ENCODE measurements at regions not wholly inside any gene's neighbourhood (a gene's known extent, or its start where the extent isn't known, plus 50 kb on each side); places are given as distances from the start of the nearest gene placed in this dataset.

DNA sequence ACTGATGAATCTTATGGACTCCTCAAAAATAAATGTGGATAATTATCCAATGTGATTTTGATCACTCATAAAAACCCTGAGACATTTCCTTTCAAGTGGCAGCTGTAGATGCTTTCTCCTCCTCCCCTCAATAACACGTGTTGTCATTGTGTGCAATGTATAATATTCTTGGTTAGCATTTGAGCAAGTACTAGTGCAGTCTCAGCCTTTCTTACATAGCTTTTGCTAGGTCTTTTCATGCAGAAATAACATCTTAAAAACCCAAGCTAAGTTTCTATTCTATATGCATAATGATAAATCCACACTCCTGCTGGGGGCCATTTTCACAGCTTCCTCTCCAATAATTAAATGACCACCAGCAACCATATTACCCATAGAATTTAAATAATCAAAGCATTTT lies 1835.2 kb upstream of the NUDT12 start:
- CTCF ChIA-PET = no interaction called here
- POLR2A ChIA-PET = no interaction called here

DNA sequence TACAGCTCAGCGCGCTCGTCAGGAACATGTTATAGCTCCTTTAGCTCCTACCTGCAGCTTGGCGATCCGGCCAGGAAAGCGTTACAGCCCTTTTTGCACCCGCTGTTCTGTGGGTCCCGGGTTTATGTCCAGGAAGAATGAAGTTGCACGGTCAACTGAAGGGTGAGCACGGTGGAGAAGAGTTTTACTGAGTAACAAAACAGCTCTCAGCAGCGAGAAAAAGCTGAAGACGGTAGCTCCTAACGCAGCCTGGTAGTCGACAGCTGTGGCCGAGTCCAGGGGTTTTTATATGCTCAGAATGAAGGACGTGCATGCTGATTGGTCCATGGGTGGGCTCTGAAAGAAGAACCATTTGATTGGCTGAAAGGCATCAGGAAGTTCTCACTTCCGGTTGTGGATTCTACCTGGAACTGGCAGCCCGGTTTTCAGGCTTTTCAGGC lies 1830.1 kb upstream of the NUDT12 start:
- TF ChIP-seq, protein P1, sequence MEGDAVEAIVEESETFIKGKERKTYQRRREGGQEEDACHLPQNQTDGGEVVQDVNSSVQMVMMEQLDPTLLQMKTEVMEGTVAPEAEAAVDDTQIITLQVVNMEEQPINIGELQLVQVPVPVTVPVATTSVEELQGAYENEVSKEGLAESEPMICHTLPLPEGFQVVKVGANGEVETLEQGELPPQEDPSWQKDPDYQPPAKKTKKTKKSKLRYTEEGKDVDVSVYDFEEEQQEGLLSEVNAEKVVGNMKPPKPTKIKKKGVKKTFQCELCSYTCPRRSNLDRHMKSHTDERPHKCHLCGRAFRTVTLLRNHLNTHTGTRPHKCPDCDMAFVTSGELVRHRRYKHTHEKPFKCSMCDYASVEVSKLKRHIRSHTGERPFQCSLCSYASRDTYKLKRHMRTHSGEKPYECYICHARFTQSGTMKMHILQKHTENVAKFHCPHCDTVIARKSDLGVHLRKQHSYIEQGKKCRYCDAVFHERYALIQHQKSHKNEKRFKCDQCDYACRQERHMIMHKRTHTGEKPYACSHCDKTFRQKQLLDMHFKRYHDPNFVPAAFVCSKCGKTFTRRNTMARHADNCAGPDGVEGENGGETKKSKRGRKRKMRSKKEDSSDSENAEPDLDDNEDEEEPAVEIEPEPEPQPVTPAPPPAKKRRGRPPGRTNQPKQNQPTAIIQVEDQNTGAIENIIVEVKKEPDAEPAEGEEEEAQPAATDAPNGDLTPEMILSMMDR (IDR thresholded peaks at IDR 0.05; ENCODE audit: insufficient read depth, low read length, missing control alignments) = no peak
- DNase-seq (ENCODE audit: low read depth, low spot score) = no peak
- POLR2A ChIA-PET = no interaction called here
- CTCF ChIA-PET = no interaction called here
- no peak overlapping the region for H3K4me3 ChIP-seq (ENCODE audit: low read depth, low read length)

More for the DNA sequence above, 1835.2 kb upstream of the NUDT12 start:
- DNase-seq (ENCODE audit: low read depth, low spot score) = no peak
- H3K4me3 ChIP-seq (ENCODE audit: low read depth, low read length) = no peak overlapping the region
- TF ChIP-seq, protein P1 (IDR thresholded peaks at IDR 0.05; ENCODE audit: insufficient read depth, low read length, missing control alignments) = no peak

GRCh38 chr5:105392122-105392709 lies 1829.6 kb upstream of the NUDT12 start:
- no peak overlapping the region for H3K4me3 ChIP-seq (ENCODE audit: low read depth, low read length)
- CTCF ChIA-PET = no interaction called here
- no peak for DNase-seq (ENCODE audit: low read depth, low spot score)
- TF ChIP-seq, protein P1 (IDR thresholded peaks at IDR 0.05; ENCODE audit: insufficient read depth, low read length, missing control alignments) = no peak
- POLR2A ChIA-PET = no interaction called here

DNA sequence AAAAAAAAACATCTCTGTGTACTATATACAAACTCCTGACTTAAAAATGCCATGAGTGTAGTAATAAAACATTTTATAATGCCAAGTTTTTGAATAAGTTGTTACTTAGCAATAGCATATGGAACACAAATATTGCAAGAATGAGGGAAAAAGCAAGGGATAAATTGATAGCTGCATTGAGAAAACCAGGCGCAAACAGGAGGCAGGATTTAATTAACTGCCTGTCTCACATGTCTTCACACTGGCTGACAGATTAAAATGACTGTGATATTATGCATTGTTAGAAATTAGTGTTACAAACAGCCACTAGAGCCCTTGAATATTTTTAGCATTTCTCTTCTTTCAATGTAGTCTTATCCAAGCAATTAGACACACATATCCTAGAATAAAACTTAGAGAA lies 1817.5 kb upstream of the NUDT12 start:
- ChIA-PET CTCF (no interaction called here), POLR2A (no interaction called here)
- TF ChIP-seq, protein P1 (IDR thresholded peaks at IDR 0.05; ENCODE audit: insufficient read depth, low read length, missing control alignments) = no peak
- no peak for DNase-seq (ENCODE audit: low read depth, low spot score)
- no peak overlapping the region for H3K4me3 ChIP-seq (ENCODE audit: low read depth, low read length)

GRCh38 chr5:105371169-105371568 lies 1808.6 kb upstream of the NUDT12 start:
- ChIA-PET CTCF (no interaction called here), POLR2A (no interaction called here)
- DNase-seq (ENCODE audit: low read depth, low spot score) = no peak
- TF ChIP-seq, protein P1 (IDR thresholded peaks at IDR 0.05; ENCODE audit: insufficient read depth, low read length, missing control alignments) = no peak
- no peak overlapping the region for H3K4me3 ChIP-seq (ENCODE audit: low read depth, low read length)

- TF ChIP-seq, protein P1 (IDR thresholded peaks at IDR 0.05; ENCODE audit: insufficient read depth, low read length, missing control alignments) = no peak
- H3K4me3 ChIP-seq (ENCODE audit: low read depth, low read length) = no peak overlapping the region
- POLR2A ChIA-PET = no interaction called here
- DNase-seq (ENCODE audit: low read depth, low spot score) = no peak
- CTCF ChIA-PET = no interaction called here
Measured at GRCh38 chr5:105350486-105351140, 1788.0 kb upstream of the NUDT12 start.
